Activated T-helper 1 cell treated with anti-CD3 and anti-CD28 coated beads, Interleukin-2, amount 50 U/mL, for 16 hours (primary cell): ENCODE measurements at regions not wholly inside any gene's neighbourhood (a gene's known extent, or its start where the extent isn't known, plus 50 kb on each side); places are given as distances from the start of the nearest gene placed in this dataset.

ENCODE experiments used
- DNase-seq, 2 donors: peaks; one replicate each; pipeline ENCODE4 v3.0.0-alpha.2; 2020; ENCODE audit warnings: low read depth in 1 of 2, low spot score in 1 of 2

- no peak for DNase-seq
These were observed 96.9 kb upstream of the GLS start for GRCh38 chr2:190783513-190784263.

- no peak for DNase-seq
These were observed 95.3 kb upstream of the GLS start for GRCh38 chr2:190785334-190785733.

GRCh38 chr2:190786404-190787166 lies 94.0 kb upstream of the GLS start:
- DNase-seq = no peak

GRCh38 chr2:190787743-190788235 lies 92.8 kb upstream of the GLS start:
- DNase-seq = no peak

GRCh38 chr2:190789074-190790004 lies 91.3 kb upstream of the GLS start:
- DNase-seq = no peak

- DNase-seq = peak in 1 of 2 donors; percentile 17
These were observed 89.2 kb upstream of the GLS start for GRCh38 chr2:190791347-190791975.

- DNase-seq = no peak
These were observed 88.5 kb upstream of the GLS start for GRCh38 chr2:190791976-190792575.

- no peak for DNase-seq
These were observed 87.4 kb upstream of the GLS start for GRCh38 chr2:190792956-190793888.

GRCh38 chr2:190794377-190794776 lies 86.2 kb upstream of the GLS start:
- no peak for DNase-seq

- DNase-seq = no peak
These were observed 85.8 kb upstream of the GLS start for GRCh38 chr2:190794790-190795189.

GRCh38 chr2:190795686-190796085 lies 84.9 kb upstream of the GLS start:
- no peak for DNase-seq

- DNase-seq = no peak
These were observed 80.6 kb upstream of the GLS start for GRCh38 chr2:190799999-190800398.

- DNase-seq = no peak
These were observed 80.1 kb upstream of the GLS start for GRCh38 chr2:190800528-190800927.

GRCh38 chr2:190802129-190802528 lies 78.5 kb upstream of the GLS start:
- no peak for DNase-seq

- DNase-seq = no peak
These were observed 77.9 kb upstream of the GLS start for GRCh38 chr2:190802626-190803209.

- no peak for DNase-seq
These were observed 76.3 kb upstream of the GLS start for GRCh38 chr2:190804182-190804795.

- DNase-seq = no peak
These were observed 75.5 kb upstream of the GLS start for GRCh38 chr2:190805126-190805525.

- no peak for DNase-seq
These were observed 74.8 kb upstream of the GLS start for GRCh38 chr2:190805843-190806242.

- DNase-seq = no peak
These were observed 72.7 kb upstream of the GLS start for GRCh38 chr2:190807886-190808285.
